ENCODE measurements at regions not wholly inside any gene's neighbourhood (a gene's known extent, or its start where the extent isn't known, plus 50 kb on each side); places are given as distances from the start of the nearest gene placed in this dataset.

DNA sequence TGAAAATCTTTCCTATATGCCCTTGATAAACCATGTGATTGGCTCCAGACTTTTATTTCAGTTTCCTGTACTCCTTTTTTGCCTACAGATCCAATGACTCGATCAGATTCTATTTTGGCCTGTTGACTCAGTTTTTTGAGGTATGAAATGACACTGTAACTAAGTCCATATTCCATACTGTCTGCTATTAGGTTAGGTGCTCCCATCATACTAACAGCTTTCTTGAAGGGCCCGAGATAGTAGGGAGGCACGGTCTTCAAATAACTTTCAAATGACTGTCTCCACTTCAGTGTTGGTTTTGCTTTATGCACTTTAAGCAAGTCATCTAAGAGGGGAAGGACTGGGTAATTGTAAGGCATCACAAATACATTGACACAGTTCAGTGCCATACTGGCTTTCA, 295.4 kb upstream of the DAB2 start:
- TF ChIP-seq, protein P1, sequence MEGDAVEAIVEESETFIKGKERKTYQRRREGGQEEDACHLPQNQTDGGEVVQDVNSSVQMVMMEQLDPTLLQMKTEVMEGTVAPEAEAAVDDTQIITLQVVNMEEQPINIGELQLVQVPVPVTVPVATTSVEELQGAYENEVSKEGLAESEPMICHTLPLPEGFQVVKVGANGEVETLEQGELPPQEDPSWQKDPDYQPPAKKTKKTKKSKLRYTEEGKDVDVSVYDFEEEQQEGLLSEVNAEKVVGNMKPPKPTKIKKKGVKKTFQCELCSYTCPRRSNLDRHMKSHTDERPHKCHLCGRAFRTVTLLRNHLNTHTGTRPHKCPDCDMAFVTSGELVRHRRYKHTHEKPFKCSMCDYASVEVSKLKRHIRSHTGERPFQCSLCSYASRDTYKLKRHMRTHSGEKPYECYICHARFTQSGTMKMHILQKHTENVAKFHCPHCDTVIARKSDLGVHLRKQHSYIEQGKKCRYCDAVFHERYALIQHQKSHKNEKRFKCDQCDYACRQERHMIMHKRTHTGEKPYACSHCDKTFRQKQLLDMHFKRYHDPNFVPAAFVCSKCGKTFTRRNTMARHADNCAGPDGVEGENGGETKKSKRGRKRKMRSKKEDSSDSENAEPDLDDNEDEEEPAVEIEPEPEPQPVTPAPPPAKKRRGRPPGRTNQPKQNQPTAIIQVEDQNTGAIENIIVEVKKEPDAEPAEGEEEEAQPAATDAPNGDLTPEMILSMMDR (optimal IDR thresholded peaks at IDR 0.05 in 1 of 3, IDR thresholded peaks at IDR 0.05 in 1 of 3, conservative IDR thresholded peaks at IDR 0.05 in 1 of 3; ENCODE audit: extremely low read depth in 1 of 3, insufficient read depth in 2 of 3, low read length in 3 of 3), result no peak
- no peak for TF ChIP-seq EZH2 (IDR thresholded peaks at IDR 0.05; ENCODE audit: low read length)
- Histone ChIP-seq H3K4me1 (ENCODE audit: control insufficient read depth, extremely low read depth, insufficient read depth, low read length) (no peaks in the 10 kb centered on the region), H3K27me3 (ENCODE audit: control insufficient read depth, extremely low read depth, insufficient read depth, low read length) (no peaks in the 10 kb centered on the region), H3K9me1 (ENCODE audit: control insufficient read depth, extremely low read depth, insufficient read depth, low read length) (no peaks in the 10 kb centered on the region), H3K27ac (ENCODE audit: control insufficient read depth, insufficient read depth, low read length) (no peak overlapping the region), H3K4me3 (ENCODE audit: control insufficient read depth in 2 of 3, extremely low read depth in 1 of 3, insufficient read depth in 2 of 3, low read depth in 1 of 3, low read length in 3 of 3) (no peak overlapping the region), H3K9ac (ENCODE audit: control insufficient read depth, extremely low read depth, insufficient read depth, low read length) (no peak overlapping the region), H3K79me2 (ENCODE audit: control insufficient read depth, insufficient read depth, low read length) (no peaks in the 10 kb centered on the region), H2AFZ (ENCODE audit: control insufficient read depth, low read length) (no peak overlapping the region), H3K9me3 (ENCODE audit: control insufficient read depth, low read depth, low read length) (no peaks in the 10 kb centered on the region), H3K4me2 (ENCODE audit: control insufficient read depth, extremely low read depth, insufficient read depth, low read depth, low read length) (no peak overlapping the region), H4K20me1 (ENCODE audit: control insufficient read depth, extremely low read depth, insufficient read depth, low read length) (no peaks in the 10 kb centered on the region), H3K36me3 (ENCODE audit: control insufficient read depth in 2 of 2, extremely low read depth in 1 of 2, insufficient read depth in 2 of 2, low read length in 2 of 2) (no peaks in the 10 kb centered on the region)
- no peak for DNase-seq (ENCODE audit: low read depth, low spot score)
- dilution Hi-C loops (cut with MboI; ENCODE audit: extremely low pct_ligation_motif_present, low sequenced_read_pairs), result no loop called here
- no peak for FAIRE-seq

DNA sequence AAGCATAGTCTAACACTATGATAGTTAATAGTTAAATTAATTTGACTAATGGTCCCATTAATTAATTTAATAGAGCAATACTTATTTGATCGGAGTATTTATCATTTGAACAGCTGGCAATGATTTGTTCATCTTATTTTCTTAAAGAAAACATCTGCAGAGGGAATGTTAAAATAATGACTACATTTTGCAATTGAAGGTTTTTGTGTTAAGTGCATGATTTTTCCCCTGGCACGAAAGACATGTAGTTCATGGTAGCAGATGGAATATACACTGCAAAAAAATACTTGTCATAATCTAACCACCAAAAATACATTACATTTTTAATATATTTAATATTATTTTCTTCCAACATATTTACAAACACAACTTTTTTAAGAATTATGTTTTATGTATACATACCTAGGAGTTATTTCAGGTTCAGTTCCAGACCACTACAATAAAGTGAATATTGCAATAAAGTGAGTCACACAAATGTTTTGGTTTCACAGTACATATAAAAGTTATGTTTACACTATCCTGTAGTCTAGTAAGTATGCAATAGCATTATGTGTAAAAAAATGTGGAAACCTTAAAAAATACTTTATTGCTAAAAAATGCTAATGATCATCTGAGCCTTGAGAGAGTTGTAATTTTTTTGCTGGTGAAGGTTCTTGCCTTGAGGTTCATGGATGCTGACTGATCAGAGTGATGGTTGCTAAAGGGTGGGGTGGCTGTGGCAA, 292.6 kb upstream of the DAB2 start:
- no peak overlapping the region for H3K27ac ChIP-seq (ENCODE audit: control insufficient read depth, insufficient read depth, low read length)
- H3K4me2 ChIP-seq (ENCODE audit: control insufficient read depth, extremely low read depth, insufficient read depth, low read depth, low read length), result no peak overlapping the region
- H3K79me2 ChIP-seq (ENCODE audit: control insufficient read depth, insufficient read depth, low read length), result no peaks in the 10 kb centered on the region
- dilution Hi-C loops (cut with MboI; ENCODE audit: extremely low pct_ligation_motif_present, low sequenced_read_pairs), result no loop called here
- DNase-seq (ENCODE audit: low read depth, low spot score), result no peak
- no peaks in the 10 kb centered on the region for H4K20me1 ChIP-seq (ENCODE audit: control insufficient read depth, extremely low read depth, insufficient read depth, low read length)
- TF ChIP-seq EZH2 (IDR thresholded peaks at IDR 0.05; ENCODE audit: low read length), result no peak
- TF ChIP-seq, protein P1 (optimal IDR thresholded peaks at IDR 0.05 in 1 of 3, IDR thresholded peaks at IDR 0.05 in 1 of 3, conservative IDR thresholded peaks at IDR 0.05 in 1 of 3; ENCODE audit: extremely low read depth in 1 of 3, insufficient read depth in 2 of 3, low read length in 3 of 3), result no peak
- no peaks in the 10 kb centered on the region for H3K27me3 ChIP-seq (ENCODE audit: control insufficient read depth, extremely low read depth, insufficient read depth, low read length)
- no peaks in the 10 kb centered on the region for H3K9me3 ChIP-seq (ENCODE audit: control insufficient read depth, low read depth, low read length)
- no peak overlapping the region for H3K9ac ChIP-seq (ENCODE audit: control insufficient read depth, extremely low read depth, insufficient read depth, low read length)
- no peaks in the 10 kb centered on the region for H3K4me1 ChIP-seq (ENCODE audit: control insufficient read depth, extremely low read depth, insufficient read depth, low read length)
- H3K4me3 ChIP-seq (ENCODE audit: control insufficient read depth in 2 of 3, extremely low read depth in 1 of 3, insufficient read depth in 2 of 3, low read depth in 1 of 3, low read length in 3 of 3), result no peak overlapping the region
- no peak for FAIRE-seq
- H3K36me3 ChIP-seq (ENCODE audit: control insufficient read depth in 2 of 2, extremely low read depth in 1 of 2, insufficient read depth in 2 of 2, low read length in 2 of 2), result no peaks in the 10 kb centered on the region
- H2AFZ ChIP-seq (ENCODE audit: control insufficient read depth, low read length), result no peak overlapping the region
- no peaks in the 10 kb centered on the region for H3K9me1 ChIP-seq (ENCODE audit: control insufficient read depth, extremely low read depth, insufficient read depth, low read length)
